ENCODE measurements at regions not wholly inside any gene's neighbourhood (a gene's known extent, or its start where the extent isn't known, plus 50 kb on each side); places are given as distances from the start of the nearest gene placed in this dataset.

- in situ Hi-C loops (cut with HindIII; ENCODE audit: low sequenced_read_pairs), result no loop called here
Measured at GRCh38 chr20:57092112-57092899, 174.1 kb downstream of the BMP7 start.

GRCh38 chr20:57092900-57093530 is 173.4 kb downstream of the BMP7 start:
- in situ Hi-C loops (cut with HindIII; ENCODE audit: low sequenced_read_pairs), result no loop called here

- in situ Hi-C loops (cut with HindIII; ENCODE audit: low sequenced_read_pairs), result no loop called here
Measured at GRCh38 chr20:57093766-57094165, 172.7 kb downstream of the BMP7 start.

GRCh38 chr20:57094252-57094891 is 172.1 kb downstream of the BMP7 start:
- in situ Hi-C loops (cut with HindIII; ENCODE audit: low sequenced_read_pairs), result no loop called here

GRCh38 chr20:57094991-57095390 is 171.4 kb downstream of the BMP7 start:
- in situ Hi-C loops (cut with HindIII; ENCODE audit: low sequenced_read_pairs), result loop anchor here (5.0 kb wide), 2 partner anchors 83 to 262 kb away; no protein-coding TSS in a partner anchor

- in situ Hi-C loops (cut with HindIII; ENCODE audit: low sequenced_read_pairs), result loop anchor here (5.0 kb wide), 2 partner anchors 83 to 262 kb away; no protein-coding TSS in a partner anchor
Measured at GRCh38 chr20:57095426-57095825, 171.0 kb downstream of the BMP7 start.

- in situ Hi-C loops (cut with HindIII; ENCODE audit: low sequenced_read_pairs), result loop anchor here (5.0 kb wide), 2 partner anchors 85 to 260 kb away; no protein-coding TSS in a partner anchor
Measured at GRCh38 chr20:57097245-57097915, 169.1 kb downstream of the BMP7 start.

GRCh38 chr20:57102160-57102559 is 164.3 kb downstream of the BMP7 start:
- in situ Hi-C loops (cut with HindIII; ENCODE audit: low sequenced_read_pairs), result no loop called here

GRCh38 chr20:57102566-57102965 is 163.9 kb downstream of the BMP7 start:
- in situ Hi-C loops (cut with HindIII; ENCODE audit: low sequenced_read_pairs), result no loop called here

GRCh38 chr20:57103146-57103800 is 163.2 kb downstream of the BMP7 start:
- in situ Hi-C loops (cut with HindIII; ENCODE audit: low sequenced_read_pairs), result no loop called here

GRCh38 chr20:57104113-57104512 is 162.3 kb downstream of the BMP7 start:
- in situ Hi-C loops (cut with HindIII; ENCODE audit: low sequenced_read_pairs), result no loop called here

- in situ Hi-C loops (cut with HindIII; ENCODE audit: low sequenced_read_pairs), result no loop called here
Measured at GRCh38 chr20:57104651-57105204, 161.7 kb downstream of the BMP7 start.

GRCh38 chr20:57106030-57106682 is 160.3 kb downstream of the BMP7 start:
- in situ Hi-C loops (cut with HindIII; ENCODE audit: low sequenced_read_pairs), result no loop called here

- in situ Hi-C loops (cut with HindIII; ENCODE audit: low sequenced_read_pairs), result no loop called here
Measured at GRCh38 chr20:57106692-57107091, 159.7 kb downstream of the BMP7 start.

GRCh38 chr20:57107208-57107607 is 159.2 kb downstream of the BMP7 start:
- in situ Hi-C loops (cut with HindIII; ENCODE audit: low sequenced_read_pairs), result no loop called here

- in situ Hi-C loops (cut with HindIII; ENCODE audit: low sequenced_read_pairs), result no loop called here
Measured at GRCh38 chr20:57108218-57108617, 158.2 kb downstream of the BMP7 start.

- in situ Hi-C loops (cut with HindIII; ENCODE audit: low sequenced_read_pairs), result no loop called here
Measured at GRCh38 chr20:57108742-57109570, 157.5 kb downstream of the BMP7 start.

- in situ Hi-C loops (cut with HindIII; ENCODE audit: low sequenced_read_pairs), result no loop called here
Measured at GRCh38 chr20:57109571-57109953, 156.9 kb downstream of the BMP7 start.
